Uterus (tissue), 3 donors: ENCODE measurements at regions not wholly inside any gene's neighbourhood (a gene's known extent, or its start where the extent isn't known, plus 50 kb on each side); places are given as distances from the start of the nearest gene placed in this dataset.

Source experiments
- DNase-seq, 2 donors: peaks; one replicate each; pipeline ENCODE4 v3.0.0-alpha.2; 2019 to 2020
- H3K27ac ChIP-seq, 2 donors: fragments of 200-600 bp; sonication (generic); 1 replicate in 1 of 2; 2 replicates in 1 of 2; pipeline ENCODE4 v1.5.1; 2016 to 2018
- H3K27me3 ChIP-seq, 2 donors: fragments of 200-600 bp; sonication (generic); one replicate each; pipeline ENCODE4 v1.5.1; 2018 to 2019; ENCODE audit warnings: control low read depth in 1 of 2
- H3K36me3 ChIP-seq, 2 donors: fragments of 200-600 bp; sonication (generic); one replicate each; pipeline ENCODE4 v1.5.1; 2019; ENCODE audit warnings: control low read depth in 1 of 2
- H3K4me1 ChIP-seq, 2 donors: fragments of 200-600 bp; sonication (generic); one replicate each; pipeline ENCODE4 v1.5.1; 2018 to 2019; ENCODE audit warnings: control low read depth in 1 of 2
- H3K4me3 ChIP-seq, 2 donors: fragments of 200-600 bp; sonication (generic); 1 replicate in 1 of 2; 2 replicates in 1 of 2; pipeline ENCODE4 v1.5.1; 2018 to 2019; ENCODE audit warnings: mild to moderate bottlenecking in 1 of 2
- H3K9me3 ChIP-seq, 2 donors: fragments of 200-600 bp; sonication (generic); one replicate each; pipeline ENCODE4 v1.5.1; 2019; ENCODE audit warnings: control low read depth in 1 of 2
- CTCF ChIP-seq, 4 experiments: fragments of 200-600 bp in 2 of 4; fragments of 450-650 bp in 2 of 4; sonication (generic) in 2 of 4; IDR thresholded peaks; one replicate each; pipeline ENCODE4 v1.5.1; 2016 to 2019; ENCODE audit warnings: antibody characterized with exemption in 4 of 4, mild to moderate bottlenecking in 2 of 4, moderate library complexity in 1 of 4
- POLR2A ChIP-seq, 2 donors: fragments of 450-650 bp; IDR thresholded peaks; one replicate each; pipeline ENCODE4 v1.6.1; 2016; ENCODE audit warnings: antibody characterized with exemption in 2 of 2, mild to moderate bottlenecking in 1 of 2, moderate library complexity in 1 of 2
- intact Hi-C: fragments of 100-400 bp; cut with DNase I; formaldehyde crosslinking; loops from one replicate; pipeline ENCODE4 v1.15.1; 2023; ENCODE audit warnings: low total_unique reads
- donor health status: DM: yes; HTN: yes; CAD: no.

DNA sequence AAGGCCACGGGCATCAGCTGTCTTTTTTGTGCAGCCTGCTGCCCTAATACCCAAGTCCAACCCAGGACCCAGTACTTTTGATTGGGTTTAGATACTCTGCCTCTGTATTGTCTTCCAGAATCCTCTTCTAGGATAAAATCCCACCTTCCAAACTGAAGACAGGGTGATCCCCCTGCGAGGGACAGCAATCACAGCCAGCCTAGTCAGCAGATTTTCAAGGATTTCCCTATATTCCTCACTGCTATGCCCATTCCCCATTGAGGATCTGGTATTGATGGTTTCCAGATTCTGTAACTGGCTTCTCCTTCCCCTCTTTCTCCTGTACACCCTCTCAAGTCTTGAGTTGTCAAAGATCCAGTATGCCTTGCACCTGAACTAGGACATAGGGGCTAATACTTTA, 389.4 kb downstream of the TRIM36 start:
- H3K4me1 ChIP-seq: no peaks in the 10 kb centered on the region
- H3K27me3 ChIP-seq: no peaks in the 10 kb centered on the region
- no peaks in the 10 kb centered on the region for H3K9me3 ChIP-seq
- no peak overlapping the region for H3K27ac ChIP-seq
- H3K4me3 ChIP-seq: no peak overlapping the region
- H3K36me3 ChIP-seq: no peaks in the 10 kb centered on the region
- intact Hi-C loops: no loop called here
- TF ChIP-seq CTCF (IDR thresholded peaks at IDR 0.05) (no peak), POLR2A (IDR thresholded peaks at IDR 0.05) (no peak)
- no peak for DNase-seq

DNA sequence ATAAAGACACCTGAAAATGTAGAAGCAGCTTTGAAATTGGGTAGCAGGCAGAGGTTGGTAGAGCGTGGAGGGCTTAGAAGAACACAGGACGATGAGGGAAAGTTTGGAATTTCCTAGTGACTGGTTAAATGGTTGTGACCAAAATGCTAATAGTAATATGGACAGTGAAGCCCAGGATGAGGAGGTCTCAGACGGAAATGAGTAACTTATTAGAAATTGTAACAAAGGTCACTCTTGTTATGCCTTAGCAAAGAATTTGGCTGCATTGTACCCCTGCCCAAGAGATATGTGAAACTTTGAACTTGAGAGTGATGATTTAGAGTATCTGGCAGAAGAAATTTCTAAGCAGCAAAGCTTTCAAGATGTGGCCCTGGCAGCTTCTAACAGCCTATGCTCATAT, 382.5 kb downstream of the KCNN2 start:
- Histone ChIP-seq H3K4me1 (no peaks in the 10 kb centered on the region), H3K4me3 (no peak overlapping the region), H3K9me3 (no peaks in the 10 kb centered on the region), H3K27ac (no peak overlapping the region), H3K27me3 (no peaks in the 10 kb centered on the region), H3K36me3 (no peaks in the 10 kb centered on the region)
- no peak for DNase-seq
- intact Hi-C loops: no loop called here
- TF ChIP-seq POLR2A (IDR thresholded peaks at IDR 0.05) (no peak), CTCF (IDR thresholded peaks at IDR 0.05) (no peak)

GRCh38 chr5:114734238-114734637, 372.4 kb downstream of the KCNN2 start:
- Histone ChIP-seq H3K36me3 (no peaks in the 10 kb centered on the region), H3K4me3 (no peak overlapping the region), H3K4me1 (no peaks in the 10 kb centered on the region), H3K9me3 (no peaks in the 10 kb centered on the region), H3K27ac (no peak overlapping the region), H3K27me3 (no peaks in the 10 kb centered on the region)
- no peak for TF ChIP-seq CTCF (IDR thresholded peaks at IDR 0.05)
- no peak for TF ChIP-seq POLR2A (IDR thresholded peaks at IDR 0.05)
- DNase-seq: no peak
- intact Hi-C loops: no loop called here

DNA sequence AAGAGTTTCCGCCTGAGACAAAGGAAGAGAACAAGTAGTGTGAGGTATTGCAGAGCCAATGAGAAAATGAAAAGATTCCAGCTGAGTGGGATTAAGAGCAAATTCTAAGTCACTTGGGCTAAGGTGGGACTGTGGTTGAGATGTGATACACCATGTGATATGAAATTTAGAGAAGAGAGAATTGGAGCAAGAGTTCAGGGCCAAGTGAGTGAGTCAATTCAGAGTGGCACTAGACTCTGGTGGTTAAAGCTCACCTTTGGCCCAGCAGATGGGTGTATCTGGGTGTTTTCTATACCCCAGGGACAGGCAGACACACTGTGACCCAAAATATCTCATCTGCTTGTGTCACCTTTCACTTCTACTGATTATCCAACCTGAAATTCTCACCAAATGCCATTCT, 368.1 kb downstream of the KCNN2 start:
- intact Hi-C loops: no loop called here
- H3K4me3 ChIP-seq: no peak overlapping the region

DNA sequence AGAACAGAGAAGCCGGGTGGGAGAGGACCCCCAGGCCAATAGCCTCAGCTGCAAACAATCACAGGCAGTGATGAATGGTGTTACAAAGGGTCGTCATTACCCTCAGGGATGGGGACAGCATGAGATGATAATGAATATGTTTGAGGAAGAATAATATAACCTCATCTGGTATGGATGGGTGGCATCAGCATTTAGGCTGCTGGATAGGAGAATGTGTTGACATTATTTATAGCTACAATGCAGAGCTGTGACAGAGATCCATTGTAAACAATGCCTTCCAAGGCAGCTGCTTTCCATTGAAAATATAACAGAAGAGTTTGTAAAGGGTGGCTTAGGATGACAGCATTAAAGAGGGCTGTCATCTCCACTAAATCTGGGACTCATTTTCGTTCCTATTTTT, 365.5 kb downstream of the KCNN2 start:
- intact Hi-C loops: no loop called here
- Histone ChIP-seq H3K27me3 (no peaks in the 10 kb centered on the region), H3K27ac (no peak overlapping the region), H3K36me3 (no peaks in the 10 kb centered on the region), H3K4me3 (no peak overlapping the region), H3K9me3 (no peaks in the 10 kb centered on the region), H3K4me1 (no peaks in the 10 kb centered on the region)
- TF ChIP-seq POLR2A (IDR thresholded peaks at IDR 0.05): no peak
- no peak for TF ChIP-seq CTCF (IDR thresholded peaks at IDR 0.05)
- DNase-seq: no peak

More for the DNA sequence above, 368.1 kb downstream of the KCNN2 start:
- Histone ChIP-seq H3K27ac (no peak overlapping the region), H3K9me3 (no peaks in the 10 kb centered on the region), H3K4me1 (no peaks in the 10 kb centered on the region), H3K27me3 (no peaks in the 10 kb centered on the region), H3K36me3 (no peaks in the 10 kb centered on the region)
- TF ChIP-seq CTCF (IDR thresholded peaks at IDR 0.05): no peak
- no peak for TF ChIP-seq POLR2A (IDR thresholded peaks at IDR 0.05)
- no peak for DNase-seq
